Endometrium (tissue), 2 donors: ENCODE measurements at regions not wholly inside any gene's neighbourhood (a gene's known extent, or its start where the extent isn't known, plus 50 kb on each side); places are given as distances from the start of the nearest gene placed in this dataset.
"Not testable (repeated sequence)": the region's sequence is repeated elsewhere in the genome, so short reads cannot be mapped to it uniquely, and the experiment has no call there.

Experiments used
- FAIRE-seq: peaks from 2 replicates; lab custom pipeline; 2012; peaks lifted over from hg19 to GRCh38; lab: Jason Lieb, UNC
- donor health status: control.
- donor health status: control.

- not testable (repeated sequence) for FAIRE-seq
These were observed 117.0 kb downstream of the SDHAF3 start for GRCh38 chr7:97234494-97234893.

GRCh38 chr7:97246317-97246716 lies 128.8 kb downstream of the SDHAF3 start:
- FAIRE-seq, result no peak

GRCh38 chr7:97258187-97258586 lies 140.7 kb downstream of the SDHAF3 start:
- not testable (repeated sequence) for FAIRE-seq

- FAIRE-seq, result no peak
These were observed 152.2 kb downstream of the SDHAF3 start for GRCh38 chr7:97269741-97270140.

GRCh38 chr7:97270280-97270679 lies 152.8 kb downstream of the SDHAF3 start:
- FAIRE-seq, result no peak

GRCh38 chr7:97271619-97272018 lies 154.1 kb downstream of the SDHAF3 start:
- no peak for FAIRE-seq

- FAIRE-seq, result no peak
These were observed 154.9 kb downstream of the SDHAF3 start for GRCh38 chr7:97272237-97272975.

GRCh38 chr7:97275475-97275874 lies 158.0 kb downstream of the SDHAF3 start:
- FAIRE-seq, result no peak

GRCh38 chr7:97280950-97281349 lies 163.5 kb downstream of the SDHAF3 start:
- FAIRE-seq, result no peak

- no peak for FAIRE-seq
These were observed 167.8 kb downstream of the SDHAF3 start for GRCh38 chr7:97285348-97285747.

GRCh38 chr7:97293031-97293430 lies 175.5 kb downstream of the SDHAF3 start:
- FAIRE-seq, result no peak

- no peak for FAIRE-seq
These were observed 181.1 kb downstream of the SDHAF3 start for GRCh38 chr7:97298561-97298960.

GRCh38 chr7:97305589-97305988 lies 188.1 kb downstream of the SDHAF3 start:
- no peak for FAIRE-seq

- no peak for FAIRE-seq
These were observed 190.1 kb downstream of the SDHAF3 start for GRCh38 chr7:97307521-97308108.

- no peak for FAIRE-seq
These were observed 196.4 kb downstream of the SDHAF3 start for GRCh38 chr7:97313900-97314299.

GRCh38 chr7:97317575-97317974 lies 200.1 kb downstream of the SDHAF3 start:
- FAIRE-seq, result no peak

GRCh38 chr7:97329871-97330270 lies 212.4 kb downstream of the SDHAF3 start:
- not testable (repeated sequence) for FAIRE-seq

GRCh38 chr7:97337849-97338248 lies 220.4 kb downstream of the SDHAF3 start:
- FAIRE-seq, result no peak

GRCh38 chr7:97342512-97342911 lies 225.0 kb downstream of the SDHAF3 start:
- FAIRE-seq, result no peak

GRCh38 chr7:97346349-97346748 lies 228.9 kb downstream of the SDHAF3 start:
- FAIRE-seq, result no peak

- FAIRE-seq, result no peak
These were observed 234.0 kb downstream of the SDHAF3 start for GRCh38 chr7:97351488-97351887.

- FAIRE-seq, result no peak
These were observed 240.0 kb downstream of the SDHAF3 start for GRCh38 chr7:97357459-97357858.

- FAIRE-seq, result no peak
These were observed 255.4 kb downstream of the SDHAF3 start for GRCh38 chr7:97372882-97373281.

GRCh38 chr7:97373736-97374135 lies 256.2 kb downstream of the SDHAF3 start:
- no peak for FAIRE-seq
